ENCODE measurements at regions not wholly inside any gene's neighbourhood (a gene's known extent, or its start where the extent isn't known, plus 50 kb on each side); places are given as distances from the start of the nearest gene placed in this dataset.

DNA sequence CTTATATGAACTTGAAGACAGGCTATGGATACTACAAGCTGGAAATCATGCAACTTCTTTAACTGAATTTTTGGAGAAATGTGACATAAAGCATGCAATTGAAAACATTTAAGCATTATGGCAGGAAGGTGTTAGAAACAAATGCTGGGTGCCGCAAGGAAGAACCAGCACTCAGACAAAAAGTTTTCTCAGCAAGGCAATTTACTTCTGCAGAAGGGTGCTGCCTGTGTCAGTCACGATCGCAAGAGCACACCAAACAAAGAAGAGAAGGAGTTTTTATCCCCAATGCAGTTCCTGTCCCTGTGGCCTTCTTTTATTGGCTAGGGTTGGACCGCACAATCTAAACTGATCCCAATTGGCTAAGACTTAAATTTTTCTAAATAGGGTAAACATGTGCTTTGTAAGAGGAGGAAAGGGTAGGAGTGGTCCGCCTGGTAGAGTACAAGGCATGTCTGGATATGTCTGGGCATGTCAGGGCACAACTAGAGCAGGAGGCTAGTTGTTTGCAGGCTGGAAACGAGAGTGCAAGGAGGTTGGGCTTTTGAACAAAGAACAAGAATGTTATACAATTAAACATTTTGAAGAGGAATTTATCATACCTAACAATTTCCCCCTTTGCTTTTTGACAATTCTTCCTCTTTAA, 109.6 kb upstream of the FAM3C start:
- no peaks in the 10 kb centered on the region for H3K27me3 ChIP-seq (replicated peaks; ENCODE audit: insufficient read depth, low read depth, low read length, poor library complexity)
- DNase-seq (ENCODE audit: low spot score): no peak
- ChIA-PET POLR2A (ENCODE audit: low non-redundant PET) (no interaction called here), CTCF (no interaction called here)
- H3K4me1 ChIP-seq (ENCODE audit: insufficient read depth, low read length, poor library complexity, severe bottlenecking): no peaks in the 10 kb centered on the region
- BruUV-seq (replicated peaks): no TSS peak
- no peak for TF ChIP-seq EZH2 (IDR thresholded peaks at IDR 0.05; ENCODE audit: borderline replicate concordance, low read depth, low read length, poor library complexity, severe bottlenecking)
- TF ChIP-seq, protein P1, sequence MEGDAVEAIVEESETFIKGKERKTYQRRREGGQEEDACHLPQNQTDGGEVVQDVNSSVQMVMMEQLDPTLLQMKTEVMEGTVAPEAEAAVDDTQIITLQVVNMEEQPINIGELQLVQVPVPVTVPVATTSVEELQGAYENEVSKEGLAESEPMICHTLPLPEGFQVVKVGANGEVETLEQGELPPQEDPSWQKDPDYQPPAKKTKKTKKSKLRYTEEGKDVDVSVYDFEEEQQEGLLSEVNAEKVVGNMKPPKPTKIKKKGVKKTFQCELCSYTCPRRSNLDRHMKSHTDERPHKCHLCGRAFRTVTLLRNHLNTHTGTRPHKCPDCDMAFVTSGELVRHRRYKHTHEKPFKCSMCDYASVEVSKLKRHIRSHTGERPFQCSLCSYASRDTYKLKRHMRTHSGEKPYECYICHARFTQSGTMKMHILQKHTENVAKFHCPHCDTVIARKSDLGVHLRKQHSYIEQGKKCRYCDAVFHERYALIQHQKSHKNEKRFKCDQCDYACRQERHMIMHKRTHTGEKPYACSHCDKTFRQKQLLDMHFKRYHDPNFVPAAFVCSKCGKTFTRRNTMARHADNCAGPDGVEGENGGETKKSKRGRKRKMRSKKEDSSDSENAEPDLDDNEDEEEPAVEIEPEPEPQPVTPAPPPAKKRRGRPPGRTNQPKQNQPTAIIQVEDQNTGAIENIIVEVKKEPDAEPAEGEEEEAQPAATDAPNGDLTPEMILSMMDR (conservative IDR thresholded peaks at IDR 0.05; ENCODE audit: low read depth, low read length): no peak
- no peaks in the 10 kb centered on the region for H3K36me3 ChIP-seq (ENCODE audit: insufficient read depth, low read length, poor library complexity, severe bottlenecking)
- intact Hi-C loops (cut with micrococcal nuclease; ENCODE audit: unreplicated experiment): no loop called here
- H3K27ac ChIP-seq (ENCODE audit: low read depth, low read length, poor library complexity, severe bottlenecking): no peak overlapping the region
- no peak overlapping the region for H3K4me3 ChIP-seq (ENCODE audit: low read depth, low read length, poor library complexity, severe bottlenecking)
- peaks cover 21% of the 10 kb centered on the region for H3K9me3 ChIP-seq (ENCODE audit: low read depth, low read length, poor library complexity, severe bottlenecking)

DNA sequence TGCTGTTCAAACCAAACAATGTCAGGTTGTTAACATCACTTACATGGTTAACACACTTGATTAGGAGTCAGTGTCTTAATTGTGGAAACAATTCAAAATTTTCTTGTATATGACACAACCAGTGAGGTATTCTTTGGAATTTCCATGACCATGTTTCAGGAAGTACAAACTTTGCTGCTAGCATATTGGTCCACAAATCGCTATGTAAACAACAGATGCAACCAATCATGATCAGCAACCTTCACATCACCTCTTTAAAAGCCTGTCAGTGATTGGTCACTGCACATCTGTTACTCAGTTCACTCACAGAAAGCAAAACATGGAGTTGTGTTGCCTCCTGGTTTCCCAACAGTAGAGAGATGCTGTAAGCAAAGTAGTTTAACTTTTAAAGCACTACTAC, 108.9 kb upstream of the FAM3C start:
- no peak overlapping the region for H3K4me3 ChIP-seq (ENCODE audit: low read depth, low read length, poor library complexity, severe bottlenecking)
- DNase-seq (ENCODE audit: low spot score): peak; percentile 14
- no peak overlapping the region for H3K27ac ChIP-seq (ENCODE audit: low read depth, low read length, poor library complexity, severe bottlenecking)
- intact Hi-C loops (cut with micrococcal nuclease; ENCODE audit: unreplicated experiment): no loop called here
- peaks cover 18% of the 10 kb centered on the region for H3K9me3 ChIP-seq (ENCODE audit: low read depth, low read length, poor library complexity, severe bottlenecking)
- CTCF ChIA-PET: no interaction called here
- H3K36me3 ChIP-seq (ENCODE audit: insufficient read depth, low read length, poor library complexity, severe bottlenecking): no peaks in the 10 kb centered on the region
- no peaks in the 10 kb centered on the region for H3K4me1 ChIP-seq (ENCODE audit: insufficient read depth, low read length, poor library complexity, severe bottlenecking)
- POLR2A ChIA-PET (ENCODE audit: low non-redundant PET): no interaction called here
- BruUV-seq (replicated peaks): no TSS peak
- no peaks in the 10 kb centered on the region for H3K27me3 ChIP-seq (replicated peaks; ENCODE audit: insufficient read depth, low read depth, low read length, poor library complexity)
- TF ChIP-seq, protein P1 (conservative IDR thresholded peaks at IDR 0.05; ENCODE audit: low read depth, low read length): no peak
- no peak for TF ChIP-seq EZH2 (IDR thresholded peaks at IDR 0.05; ENCODE audit: borderline replicate concordance, low read depth, low read length, poor library complexity, severe bottlenecking)

DNA sequence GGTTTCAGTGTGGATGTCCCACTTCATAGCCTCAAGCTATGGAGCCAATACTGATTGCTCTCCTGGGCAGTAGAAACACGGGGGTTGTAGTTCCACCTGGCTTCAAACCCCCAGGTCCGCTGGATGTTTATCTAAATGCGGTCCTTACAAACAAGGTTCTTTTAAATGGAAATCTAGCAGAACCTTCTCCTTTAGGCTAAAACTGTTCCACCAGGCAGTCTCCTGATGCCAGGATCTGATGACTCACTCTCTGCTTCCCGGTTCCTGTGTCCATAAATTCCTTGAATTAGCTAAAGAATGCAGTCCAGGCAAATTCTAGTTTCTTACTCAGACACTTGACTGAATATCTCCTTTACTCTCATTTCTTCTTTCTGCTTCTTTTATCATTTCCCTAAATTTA, 108.4 kb upstream of the FAM3C start:
- Histone ChIP-seq H3K27me3 (replicated peaks; ENCODE audit: insufficient read depth, low read depth, low read length, poor library complexity) (no peaks in the 10 kb centered on the region), H3K27ac (ENCODE audit: low read depth, low read length, poor library complexity, severe bottlenecking) (no peak overlapping the region), H3K4me1 (ENCODE audit: insufficient read depth, low read length, poor library complexity, severe bottlenecking) (no peaks in the 10 kb centered on the region), H3K36me3 (ENCODE audit: insufficient read depth, low read length, poor library complexity, severe bottlenecking) (no peaks in the 10 kb centered on the region), H3K4me3 (ENCODE audit: low read depth, low read length, poor library complexity, severe bottlenecking) (no peak overlapping the region), H3K9me3 (ENCODE audit: low read depth, low read length, poor library complexity, severe bottlenecking) (peaks cover 16% of the 10 kb centered on the region)
- DNase-seq (ENCODE audit: low spot score): peak; percentile 49
- ChIA-PET POLR2A (ENCODE audit: low non-redundant PET) (no interaction called here), CTCF (no interaction called here)
- TF ChIP-seq, protein P1 (conservative IDR thresholded peaks at IDR 0.05; ENCODE audit: low read depth, low read length): no peak
- BruUV-seq (replicated peaks): no TSS peak
- intact Hi-C loops (cut with micrococcal nuclease; ENCODE audit: unreplicated experiment): no loop called here

Measured in A673 (cell line).